ENCODE measurements at regions not wholly inside any gene's neighbourhood (a gene's known extent, or its start where the extent isn't known, plus 50 kb on each side); places are given as distances from the start of the nearest gene placed in this dataset.

GRCh38 chr20:40589581-40589980 lies 99.5 kb downstream of the MAFB start:
- no peak for DNase-seq

GRCh38 chr20:40588891-40589290 lies 100.1 kb downstream of the MAFB start:
- DNase-seq: no peak

GRCh38 chr20:40587038-40587437 lies 102.0 kb downstream of the MAFB start:
- no peak for DNase-seq

- DNase-seq: no peak
Measured at GRCh38 chr20:40584130-40584809, 104.8 kb downstream of the MAFB start.

- DNase-seq: peak; percentile 39
Measured at GRCh38 chr20:40583636-40584035, 105.4 kb downstream of the MAFB start.

GRCh38 chr20:40583205-40583604 lies 105.8 kb downstream of the MAFB start:
- DNase-seq: peak; percentile 57

- DNase-seq: peak; percentile 64
Measured at GRCh38 chr20:40582531-40582930, 106.5 kb downstream of the MAFB start.

GRCh38 chr20:40579701-40580100 lies 109.3 kb downstream of the MAFB start:
- no peak for DNase-seq

- DNase-seq: no peak
Measured at GRCh38 chr20:40578961-40579360, 110.1 kb downstream of the MAFB start.

GRCh38 chr20:40575851-40576250 lies 113.2 kb downstream of the MAFB start:
- DNase-seq: peak; percentile 14

- no peak for DNase-seq
Measured at GRCh38 chr20:40572251-40572650, 116.8 kb downstream of the MAFB start.

- DNase-seq: peak; percentile 93
Measured at GRCh38 chr20:40571639-40572038, 117.4 kb downstream of the MAFB start.

- DNase-seq: no peak
Measured at GRCh38 chr20:40568200-40568599, 120.8 kb downstream of the MAFB start.

GRCh38 chr20:40565682-40566040 lies 123.4 kb downstream of the MAFB start:
- no peak for DNase-seq

- DNase-seq: no peak
Measured at GRCh38 chr20:40565001-40565681, 123.9 kb downstream of the MAFB start.

GRCh38 chr20:40563296-40563950 lies 125.6 kb downstream of the MAFB start:
- no peak for DNase-seq

- peak; percentile 73 for DNase-seq
Measured at GRCh38 chr20:40562031-40562430, 127.0 kb downstream of the MAFB start.

- DNase-seq: no peak
Measured at GRCh38 chr20:40561187-40561586, 127.8 kb downstream of the MAFB start.

- DNase-seq: no peak
Measured at GRCh38 chr20:40558212-40558611, 130.8 kb downstream of the MAFB start.

GRCh38 chr20:40551125-40551530 lies 137.9 kb downstream of the MAFB start:
- no peak for DNase-seq

- DNase-seq: no peak
Measured at GRCh38 chr20:40547483-40548091, 141.4 kb downstream of the MAFB start.

GRCh38 chr20:40545478-40545877 lies 143.6 kb downstream of the MAFB start:
- no peak for DNase-seq

GRCh38 chr20:40542065-40542464 lies 147.0 kb downstream of the MAFB start:
- no peak for DNase-seq

GRCh38 chr20:40540166-40540565 lies 148.9 kb downstream of the MAFB start:
- no peak for DNase-seq

Measured in MV-4-11 (cell line).